ENCODE measurements at regions not wholly inside any gene's neighbourhood (a gene's known extent, or its start where the extent isn't known, plus 50 kb on each side); places are given as distances from the start of the nearest gene placed in this dataset.

- TF ChIP-seq POLR2A (IDR thresholded peaks at IDR 0.05; ENCODE audit: low read length) (no peak), GATA1 (IDR thresholded peaks at IDR 0.05; ENCODE audit: low read depth, low read length) (no peak)
Observed at GRCh38 chr14:98893675-98894074, 378.3 kb downstream of the BCL11B start.

All from erythroblast (primary cell).